Stromal cell of bone marrow (primary cell): ENCODE measurements at regions not wholly inside any gene's neighbourhood (a gene's known extent, or its start where the extent isn't known, plus 50 kb on each side); places are given as distances from the start of the nearest gene placed in this dataset.

ENCODE experiments used
- DNase-seq: peaks from one replicate; pipeline ENCODE4 v3.0.0-alpha.2; 2012; ENCODE audit warnings: low read depth

DNA sequence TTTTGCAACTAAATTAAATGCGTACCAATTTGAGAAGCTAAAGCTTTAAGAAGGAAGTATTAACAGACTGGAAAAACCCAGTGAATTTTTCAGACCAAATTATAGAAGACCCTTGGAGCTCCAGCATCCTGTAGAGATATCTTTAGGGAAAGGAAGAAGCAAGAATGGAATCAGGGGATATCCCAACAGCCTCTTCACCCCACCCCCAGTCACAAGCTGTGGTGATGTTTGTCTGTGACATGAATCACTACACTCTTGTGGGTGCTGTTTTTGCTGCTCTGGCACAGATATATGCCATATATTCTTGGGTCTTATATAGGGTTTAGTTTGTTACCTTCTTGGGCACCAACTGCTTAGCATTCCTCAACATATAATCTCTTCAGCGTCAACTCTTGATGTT lies 78.5 kb upstream of the BCL6 start:
- DNase-seq, result no peak

DNA sequence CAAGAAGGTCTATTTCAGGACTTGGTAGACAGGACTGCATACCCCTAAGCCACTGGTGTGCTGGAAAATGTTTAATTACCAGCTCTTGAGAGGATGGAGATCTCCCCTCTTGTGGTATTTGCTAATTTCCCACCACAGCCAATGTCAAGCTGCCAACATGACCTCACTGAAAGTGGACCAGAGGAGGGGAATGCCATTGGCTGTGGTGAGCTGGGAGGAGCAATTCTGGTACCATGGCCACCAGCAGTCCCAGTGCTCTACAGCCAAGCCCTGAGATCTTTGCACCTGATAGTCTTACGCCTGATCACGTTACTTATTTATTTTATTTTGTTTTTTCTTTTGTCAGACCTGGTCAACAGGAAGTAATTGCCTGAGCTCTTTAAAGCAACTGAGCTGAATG lies 82.5 kb upstream of the BCL6 start:
- DNase-seq, result no peak

DNA sequence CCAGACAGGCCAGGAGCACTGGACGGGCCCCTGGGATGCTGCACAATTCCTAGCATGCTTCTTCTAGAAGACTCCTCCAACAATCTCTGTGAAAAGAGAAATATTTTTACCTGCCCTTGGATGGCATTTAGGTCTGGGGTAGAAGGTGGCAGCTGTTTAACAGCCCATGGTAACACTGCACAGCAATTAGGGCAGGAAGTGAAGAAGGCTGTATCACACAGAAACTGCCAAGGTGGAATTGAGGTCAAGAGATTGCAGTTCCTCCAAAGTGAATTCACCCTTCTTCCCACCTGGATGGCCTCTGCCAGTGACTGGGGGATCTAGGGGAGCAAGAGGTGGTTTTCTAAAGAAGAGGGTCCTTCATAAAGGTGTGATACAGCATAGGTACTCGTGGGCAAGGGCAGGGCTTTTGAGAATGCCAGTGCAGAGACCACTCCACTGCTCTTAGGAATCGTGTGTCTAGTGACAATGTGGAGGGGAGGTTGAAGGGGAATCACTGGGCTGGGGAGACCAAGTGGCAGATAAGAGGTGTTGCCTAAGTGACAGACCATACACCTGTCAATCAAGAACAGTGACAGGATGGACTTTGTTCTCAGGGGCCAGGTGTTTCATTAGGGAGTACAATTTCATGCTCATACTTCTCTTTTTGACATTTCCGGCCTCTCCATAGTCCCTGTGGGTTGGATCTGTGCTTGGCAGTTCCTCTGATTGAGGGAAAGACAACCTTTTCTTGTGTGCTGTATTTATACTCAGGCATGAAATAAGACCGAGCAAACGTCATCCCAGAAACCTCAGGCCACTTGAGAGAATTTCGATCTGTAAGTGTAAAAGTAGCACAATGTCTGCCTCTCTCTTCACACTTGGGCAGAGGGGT lies 83.5 kb upstream of the BCL6 start:
- no peak for DNase-seq

DNA sequence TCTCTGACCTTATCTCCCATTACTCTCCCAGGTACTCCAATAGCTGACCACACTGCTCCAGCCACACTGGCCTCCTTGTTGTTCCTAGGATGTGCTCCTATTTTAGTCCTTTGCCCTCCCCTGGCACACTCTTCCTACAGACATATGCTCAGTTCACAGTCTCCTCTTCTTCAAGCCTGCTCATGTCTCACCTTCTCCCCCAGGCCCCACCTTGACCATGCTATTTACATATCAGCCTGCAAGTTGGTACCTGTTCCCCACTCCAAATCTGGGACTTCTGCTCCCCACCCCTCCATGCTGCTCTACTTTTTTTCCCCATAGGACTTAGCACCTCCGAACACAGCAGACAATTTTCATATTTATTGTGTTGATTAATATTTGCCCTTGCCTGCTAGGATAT lies 84.9 kb upstream of the BCL6 start:
- DNase-seq, result no peak

DNA sequence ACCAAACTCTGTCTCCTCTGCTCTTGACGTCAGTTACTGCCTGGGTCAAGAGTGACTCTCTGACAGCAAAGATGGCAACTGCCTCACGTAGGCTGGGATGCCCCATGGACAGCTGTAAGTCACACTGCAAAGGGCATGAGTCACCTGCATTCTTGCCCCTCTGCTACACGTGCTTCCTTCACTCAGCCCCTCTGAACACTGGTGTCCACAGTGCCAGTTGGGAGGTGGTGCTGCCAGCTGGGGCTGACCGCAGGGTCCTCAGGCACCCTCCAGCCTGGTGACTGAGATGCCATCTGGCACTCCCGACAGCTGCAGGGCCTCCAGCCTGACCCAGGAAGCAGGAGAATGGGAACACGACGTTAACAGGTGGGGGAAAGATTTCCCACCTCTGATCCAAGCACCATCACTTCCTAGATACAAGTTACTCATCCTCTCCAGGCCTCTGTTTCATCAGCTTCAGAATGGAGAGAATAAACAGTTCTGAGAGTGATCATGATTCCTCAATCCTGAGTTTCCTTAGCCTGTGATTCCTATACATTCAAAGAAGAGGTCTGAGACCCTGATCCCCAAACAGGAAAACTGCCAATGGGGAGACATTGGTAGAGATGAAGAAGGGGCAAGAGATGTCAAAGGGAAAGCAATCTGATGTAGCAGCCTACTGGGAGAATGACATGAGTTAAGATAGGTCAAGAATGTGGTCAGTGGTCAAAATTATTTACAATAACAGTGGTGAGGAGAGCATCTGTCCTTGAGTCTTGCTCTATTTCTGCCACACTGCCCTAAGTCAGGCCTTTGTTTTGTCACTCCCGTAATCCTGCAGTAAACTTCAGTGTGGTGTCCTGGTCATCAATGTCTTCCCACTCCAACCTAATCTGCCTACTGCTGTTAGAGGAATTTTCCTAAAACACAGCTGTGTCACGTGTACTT lies 86.1 kb upstream of the BCL6 start:
- DNase-seq, result no peak

DNA sequence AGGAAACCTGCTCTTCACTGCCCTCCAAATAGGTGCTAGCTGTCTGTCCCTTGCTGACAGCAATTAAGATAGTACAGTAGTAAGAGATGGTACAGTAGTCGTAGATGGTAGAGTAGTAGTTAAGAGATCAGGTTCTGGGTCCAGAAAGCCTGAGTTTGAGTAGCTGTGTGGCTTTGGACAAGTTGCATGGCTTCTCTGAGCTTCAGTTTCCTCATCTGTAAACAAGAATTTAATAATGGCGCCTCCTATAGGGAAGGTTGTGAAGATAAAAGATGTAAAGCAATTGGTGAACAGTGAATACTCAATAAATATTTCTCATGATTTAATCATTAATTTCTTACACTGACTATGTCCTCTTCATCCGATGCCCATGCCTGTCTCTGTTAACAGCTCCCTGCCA lies 86.9 kb upstream of the BCL6 start:
- DNase-seq, result no peak

DNA sequence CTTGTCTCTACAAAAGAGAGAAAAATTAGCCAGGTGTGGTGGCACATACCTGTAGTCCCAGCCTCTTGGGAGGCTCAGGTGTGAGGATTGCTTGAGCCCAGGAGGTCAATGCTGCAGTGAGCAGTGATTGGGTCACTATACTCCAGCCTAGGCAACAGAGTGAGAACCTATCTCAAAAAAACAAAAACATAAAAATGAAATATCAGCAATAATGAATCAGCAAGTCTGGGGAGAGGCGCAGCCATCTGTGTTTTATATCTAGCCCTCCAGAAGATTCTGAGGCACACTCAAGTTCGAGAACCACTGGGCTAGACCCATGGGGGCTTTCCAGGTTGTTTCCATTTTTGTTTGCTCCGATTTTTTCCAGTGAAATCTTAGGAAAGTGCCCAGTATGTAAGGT lies 88.1 kb upstream of the BCL6 start:
- DNase-seq, result no peak

DNA sequence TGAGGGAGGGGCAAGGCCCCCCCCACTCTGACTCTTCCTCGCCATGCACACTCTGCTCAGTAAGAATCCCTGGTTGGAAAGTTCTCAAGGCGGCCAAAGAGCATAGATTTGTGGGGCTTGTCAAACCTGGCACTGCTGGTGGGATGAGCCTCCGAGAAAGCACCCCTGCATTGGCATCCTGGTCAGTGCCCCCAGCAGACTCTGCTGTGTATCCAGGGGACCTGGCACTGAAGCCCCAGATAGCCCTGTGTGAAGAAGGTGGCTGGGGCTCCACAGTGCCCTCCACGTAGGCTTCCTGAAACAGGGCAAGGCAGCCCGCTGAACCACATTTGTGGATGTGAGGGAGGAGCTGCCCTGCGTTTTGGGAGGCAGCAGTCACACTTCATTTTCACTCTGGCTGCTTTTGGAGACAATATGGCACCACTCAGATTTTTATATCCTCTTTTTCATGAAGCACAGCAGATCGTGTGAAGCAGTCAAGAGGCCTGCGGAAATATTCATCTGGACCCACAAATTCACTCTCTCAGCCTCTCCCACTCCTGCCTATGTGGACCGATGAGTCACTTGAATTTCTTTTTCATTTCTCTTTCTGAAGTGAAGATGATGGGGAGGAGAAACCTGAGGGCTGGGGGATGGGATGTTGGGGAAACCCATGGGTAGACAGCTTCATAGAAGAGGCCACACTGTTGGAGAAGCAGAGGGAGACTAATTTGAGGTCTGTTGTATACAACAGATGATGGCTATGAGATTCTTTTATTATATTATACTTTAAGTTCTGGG lies 88.7 kb upstream of the BCL6 start:
- DNase-seq, result no peak

DNA sequence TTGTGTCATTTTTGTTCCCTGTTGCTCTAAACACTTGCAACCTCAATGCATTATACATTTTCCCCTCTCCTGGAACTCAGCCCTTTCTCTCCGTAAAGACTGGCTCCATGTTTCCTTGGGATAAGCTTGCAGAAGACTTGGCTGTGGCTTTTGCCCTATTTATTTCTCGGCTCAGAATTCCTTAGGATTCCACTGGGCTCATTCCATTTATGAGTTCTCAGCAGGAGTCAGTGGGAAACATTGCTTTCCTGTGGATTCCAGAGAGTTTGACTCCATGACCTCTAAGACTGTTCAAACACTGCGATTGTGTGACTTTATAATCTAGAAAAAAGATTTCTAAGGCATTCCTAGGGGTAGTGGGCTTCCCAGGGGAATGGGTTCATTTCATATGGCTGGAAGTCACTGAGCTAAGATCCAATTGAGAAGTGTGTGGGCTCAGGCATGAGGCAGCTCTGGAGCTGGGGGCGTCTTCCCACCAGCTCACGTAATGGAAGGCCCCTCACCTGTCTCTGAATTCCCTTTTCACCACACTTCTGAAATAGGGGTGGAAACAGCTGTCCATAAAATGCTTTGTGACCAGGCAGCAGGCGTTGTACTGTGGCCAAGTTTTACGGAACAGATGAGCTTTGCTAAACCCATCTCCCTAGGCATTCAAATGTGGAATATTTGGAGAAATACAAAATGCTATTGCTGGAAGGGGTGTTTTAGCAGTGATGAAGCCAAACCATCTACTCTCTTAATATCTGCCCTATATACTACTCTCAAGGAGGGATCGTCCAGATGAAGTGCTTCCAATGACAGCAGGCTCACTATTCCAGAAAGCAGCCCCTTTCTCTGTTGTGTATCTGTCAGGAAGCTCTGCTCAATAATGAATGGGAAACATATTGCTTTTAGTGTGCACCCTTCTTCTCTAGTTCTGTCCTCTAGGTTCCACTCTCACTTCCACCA lies 91.8 kb upstream of the BCL6 start:
- no peak for DNase-seq

DNA sequence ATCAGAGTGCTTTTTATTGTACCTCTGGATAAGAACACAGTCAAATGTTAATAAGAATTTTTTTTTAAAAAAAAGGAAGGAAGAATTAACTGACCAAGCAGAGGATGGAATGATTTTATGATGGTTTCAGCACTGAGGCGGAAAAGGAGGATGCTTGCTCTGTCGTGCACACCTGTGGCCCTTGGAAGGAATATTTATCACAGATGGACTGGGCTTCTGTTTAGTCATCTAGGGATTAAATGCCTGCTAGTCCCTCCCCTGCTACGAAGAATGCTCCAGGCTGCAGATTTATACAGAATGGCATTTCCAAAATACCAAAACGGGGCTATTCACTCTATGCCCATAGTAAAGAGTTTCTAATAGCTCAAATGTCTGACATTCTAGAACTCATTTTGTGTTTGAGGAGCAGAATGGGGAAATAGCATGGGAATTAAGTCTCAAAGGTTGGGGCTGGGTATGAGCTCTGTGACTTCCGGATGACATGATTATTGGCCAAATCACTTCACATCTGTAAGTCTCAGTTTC lies 92.8 kb upstream of the BCL6 start:
- no peak for DNase-seq

DNA sequence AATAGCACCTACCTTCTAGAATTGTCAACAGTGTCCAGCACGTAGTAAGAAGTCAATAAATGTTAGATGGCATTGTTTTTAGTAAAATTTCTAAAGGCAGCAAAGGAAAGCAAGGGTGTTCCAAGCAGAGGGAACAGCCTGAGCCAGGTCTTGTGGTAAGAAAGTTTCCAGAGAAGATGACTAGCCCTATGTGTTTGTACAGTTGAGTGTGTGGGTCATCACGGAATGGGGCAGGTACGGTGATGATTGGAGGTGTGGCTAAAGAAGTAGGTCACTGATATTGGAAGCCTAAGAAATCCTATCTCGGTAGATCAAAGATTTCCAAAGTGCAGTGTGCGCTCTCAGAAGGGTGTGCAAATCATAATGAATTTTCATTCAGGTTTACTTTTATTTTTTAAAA lies 94.2 kb upstream of the BCL6 start:
- DNase-seq, result no peak

DNA sequence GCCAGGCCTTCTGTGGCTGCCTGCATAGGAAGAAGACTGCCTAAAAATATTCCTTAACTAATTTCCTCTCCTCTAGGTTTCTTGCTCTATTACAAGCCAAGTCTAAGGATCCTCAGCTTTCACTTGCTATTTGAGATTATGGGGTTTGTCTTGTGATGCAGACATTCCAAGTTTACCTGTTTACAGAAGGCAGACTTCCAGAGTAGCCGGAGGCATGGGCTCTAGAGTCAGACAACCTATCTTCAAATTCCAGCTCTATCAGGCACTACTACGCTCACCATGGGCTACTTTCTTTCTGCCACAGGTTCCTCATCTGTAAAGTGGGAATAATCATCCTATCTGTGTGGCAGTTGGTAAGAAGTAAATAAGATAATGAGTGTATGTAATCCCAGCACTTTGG lies 95.6 kb upstream of the BCL6 start:
- no peak for DNase-seq

DNA sequence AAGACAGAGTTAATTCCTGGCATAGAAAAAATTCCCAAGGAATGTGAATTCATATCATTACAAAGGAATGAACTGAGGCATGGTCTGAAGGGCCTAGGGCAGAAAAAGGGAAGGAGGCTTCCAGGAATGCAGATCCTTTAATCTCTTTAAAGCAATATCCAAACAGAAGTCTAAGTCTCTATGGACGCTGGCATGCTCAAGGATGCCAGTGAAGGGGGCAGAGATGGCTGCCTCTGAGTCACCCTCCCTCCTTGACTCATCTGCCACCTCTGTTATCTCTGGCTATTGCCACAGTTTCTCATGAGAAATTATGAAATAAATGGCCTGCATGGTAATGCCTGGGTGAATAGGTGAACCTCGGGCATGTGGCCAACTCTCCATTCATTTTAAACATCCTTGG lies 96.3 kb upstream of the BCL6 start:
- no peak for DNase-seq

DNA sequence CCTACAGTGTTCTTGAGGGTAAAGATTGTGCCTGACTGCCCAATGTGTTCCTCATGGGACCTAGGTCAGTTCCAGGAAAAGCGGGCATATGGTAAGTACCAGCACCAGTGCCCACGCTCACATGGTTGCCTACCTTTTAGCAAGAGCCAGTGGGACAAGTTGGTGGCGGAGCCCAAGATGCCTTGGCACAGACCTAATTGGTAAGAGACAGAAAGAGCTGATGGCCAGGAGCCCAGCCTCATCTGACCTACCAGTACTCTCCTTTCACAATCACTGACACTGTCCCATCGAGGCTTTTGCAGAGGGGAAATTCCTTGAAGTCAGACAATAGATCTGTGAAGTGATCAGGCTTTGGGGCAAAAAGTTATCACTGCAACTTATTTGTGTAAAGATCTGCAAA lies 98.4 kb upstream of the BCL6 start:
- no peak for DNase-seq

DNA sequence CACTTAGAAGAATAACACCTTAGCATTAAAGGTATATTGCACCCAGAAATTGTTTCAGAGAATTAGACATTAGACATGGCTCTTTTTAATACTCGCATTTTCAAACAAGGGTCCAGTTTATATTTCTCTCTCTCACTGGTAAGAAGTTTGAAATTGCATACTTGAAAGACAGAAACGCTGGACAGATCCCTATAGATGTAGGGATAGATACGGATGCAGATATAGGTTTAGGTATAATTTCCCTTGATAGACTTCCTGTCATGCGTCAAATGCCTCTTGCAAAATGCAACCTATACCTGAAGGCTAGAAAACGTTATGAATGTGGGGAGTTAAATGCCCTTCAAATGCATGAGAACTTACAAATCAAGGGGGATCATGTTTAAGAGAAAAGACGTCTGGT lies 99.4 kb upstream of the BCL6 start:
- DNase-seq, result no peak

DNA sequence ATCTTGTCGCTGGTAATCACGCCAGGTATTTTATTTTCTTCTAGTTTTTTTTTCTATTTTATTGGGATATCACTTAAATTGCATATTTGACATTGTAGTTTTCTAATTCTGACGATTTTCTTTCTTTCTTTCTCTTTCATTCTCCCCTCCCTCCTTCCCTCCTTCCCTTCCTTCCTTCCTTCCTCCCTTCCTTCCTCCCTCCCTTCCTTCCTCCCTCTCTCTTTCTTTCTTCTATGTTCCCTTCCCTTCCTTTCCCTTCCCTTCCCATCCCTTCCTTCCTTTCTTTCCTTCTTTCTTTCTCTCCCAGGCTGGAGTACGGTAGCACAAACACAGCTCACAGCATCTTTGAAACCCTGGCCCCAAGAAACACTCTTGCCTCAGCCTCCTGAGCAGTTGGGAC lies 100.6 kb upstream of the BCL6 start:
- no peak for DNase-seq

DNA sequence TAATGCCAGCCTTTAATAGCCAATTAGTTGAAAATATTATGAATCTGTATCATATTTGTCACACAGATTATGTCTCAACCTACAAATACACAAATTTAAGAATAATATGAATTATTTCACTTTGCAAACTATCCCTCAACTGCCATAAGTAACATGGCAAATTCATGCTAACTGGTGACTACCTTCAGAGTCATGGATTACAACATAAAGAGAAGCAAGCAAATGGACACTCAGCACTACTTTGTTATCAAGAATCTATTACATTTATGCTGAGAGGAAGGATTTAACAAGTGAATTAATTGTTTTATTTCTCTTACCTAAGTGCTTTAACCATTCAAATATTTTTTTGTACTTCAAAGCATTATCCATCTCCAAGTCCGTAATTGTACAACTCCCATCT lies 103.1 kb upstream of the BCL6 start:
- DNase-seq, result no peak

DNA sequence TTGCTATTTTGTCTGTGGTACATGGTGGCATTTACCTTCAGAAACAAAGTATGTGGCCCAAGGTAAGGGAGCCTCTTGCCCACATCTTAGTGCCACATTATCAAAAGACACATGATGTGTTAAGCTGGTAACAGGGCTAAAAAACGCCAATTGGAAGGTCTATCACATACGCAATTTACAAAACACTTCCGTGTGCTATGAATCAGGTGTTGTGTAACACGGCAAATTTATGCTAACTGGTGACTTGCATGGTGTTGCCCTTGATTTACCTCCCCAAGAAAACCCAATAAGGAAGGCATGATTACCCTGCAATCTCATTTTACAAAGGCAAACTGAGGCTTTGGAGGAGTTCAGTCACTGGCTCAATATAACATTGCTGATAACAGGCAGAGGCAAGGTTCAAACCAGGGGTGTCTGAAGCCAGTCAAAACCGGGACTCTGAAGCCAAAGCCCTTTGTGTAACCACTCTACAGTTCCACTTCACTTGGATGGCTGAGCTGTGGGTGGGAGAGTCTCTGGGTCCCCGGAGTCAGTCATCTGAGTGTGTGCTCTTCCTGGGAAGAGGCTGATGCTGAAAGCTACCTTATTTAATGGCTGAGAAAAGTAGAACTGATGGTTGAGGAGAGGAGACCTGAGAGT lies 103.9 kb upstream of the BCL6 start:
- DNase-seq, result no peak

DNA sequence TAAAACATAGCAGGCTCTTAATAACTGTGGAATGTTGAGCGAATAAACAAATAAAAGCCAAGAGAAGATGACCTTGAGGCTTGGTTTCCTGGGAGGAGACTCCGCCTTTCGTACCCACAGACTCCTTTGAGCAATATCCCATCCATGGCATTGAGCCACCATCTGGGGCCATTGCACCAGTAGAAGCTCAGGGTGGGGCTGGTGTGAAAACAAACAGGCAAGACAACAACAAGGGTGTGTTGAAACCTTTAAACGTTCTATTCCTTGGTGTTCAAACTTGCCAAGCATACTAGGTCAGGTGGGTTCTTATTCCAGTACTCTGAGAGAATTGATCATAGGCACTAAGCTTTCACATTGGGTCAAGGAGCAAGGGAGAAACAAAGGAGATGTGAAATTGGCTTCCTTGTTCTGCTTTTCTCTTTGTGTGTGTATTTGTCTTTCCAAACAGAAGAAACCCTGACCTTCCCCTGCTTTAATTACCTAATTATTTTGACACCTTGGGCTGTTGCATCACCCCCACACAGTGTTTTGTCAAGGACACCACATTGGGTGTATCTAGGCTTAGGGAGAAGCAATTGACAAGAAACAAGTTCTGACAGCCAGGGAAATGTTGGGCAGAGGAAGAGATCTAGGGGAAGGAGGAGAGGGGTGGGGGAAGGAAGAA lies 105.1 kb upstream of the BCL6 start:
- no peak for DNase-seq
